ENCODE measurements at regions not wholly inside any gene's neighbourhood (a gene's known extent, or its start where the extent isn't known, plus 50 kb on each side); places are given as distances from the start of the nearest gene placed in this dataset.

DNA sequence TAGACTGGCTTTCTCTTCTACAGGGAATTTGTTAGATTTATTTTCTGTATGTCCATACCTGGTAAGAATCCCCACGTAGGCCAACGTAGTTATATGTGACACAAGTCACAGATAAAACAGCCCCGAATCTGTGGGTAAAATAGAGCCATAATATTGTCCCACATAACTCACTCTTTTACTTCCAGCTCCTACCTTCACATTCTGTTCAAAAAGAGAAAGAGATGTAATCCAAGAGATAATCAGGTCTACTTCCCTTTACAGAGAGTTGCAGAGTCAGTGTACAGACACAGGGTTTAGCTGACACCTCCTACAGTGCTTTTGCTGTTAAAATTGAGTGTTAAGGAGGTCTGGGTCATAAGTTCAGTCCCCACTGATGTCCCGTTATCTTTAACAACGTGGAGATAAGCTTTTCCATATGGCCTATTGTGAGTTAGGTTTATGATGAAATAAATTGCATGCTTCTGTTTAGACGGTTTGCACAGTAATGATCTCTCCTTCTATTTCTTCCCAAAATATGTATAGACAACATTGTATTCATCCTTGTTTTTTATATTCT lies 446.5 kb downstream of the ADAMTS20 start:
- no peak overlapping the region for H3K27ac ChIP-seq
- TF ChIP-seq, protein P1, sequence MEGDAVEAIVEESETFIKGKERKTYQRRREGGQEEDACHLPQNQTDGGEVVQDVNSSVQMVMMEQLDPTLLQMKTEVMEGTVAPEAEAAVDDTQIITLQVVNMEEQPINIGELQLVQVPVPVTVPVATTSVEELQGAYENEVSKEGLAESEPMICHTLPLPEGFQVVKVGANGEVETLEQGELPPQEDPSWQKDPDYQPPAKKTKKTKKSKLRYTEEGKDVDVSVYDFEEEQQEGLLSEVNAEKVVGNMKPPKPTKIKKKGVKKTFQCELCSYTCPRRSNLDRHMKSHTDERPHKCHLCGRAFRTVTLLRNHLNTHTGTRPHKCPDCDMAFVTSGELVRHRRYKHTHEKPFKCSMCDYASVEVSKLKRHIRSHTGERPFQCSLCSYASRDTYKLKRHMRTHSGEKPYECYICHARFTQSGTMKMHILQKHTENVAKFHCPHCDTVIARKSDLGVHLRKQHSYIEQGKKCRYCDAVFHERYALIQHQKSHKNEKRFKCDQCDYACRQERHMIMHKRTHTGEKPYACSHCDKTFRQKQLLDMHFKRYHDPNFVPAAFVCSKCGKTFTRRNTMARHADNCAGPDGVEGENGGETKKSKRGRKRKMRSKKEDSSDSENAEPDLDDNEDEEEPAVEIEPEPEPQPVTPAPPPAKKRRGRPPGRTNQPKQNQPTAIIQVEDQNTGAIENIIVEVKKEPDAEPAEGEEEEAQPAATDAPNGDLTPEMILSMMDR (conservative IDR thresholded peaks at IDR 0.05) = no peak

DNA sequence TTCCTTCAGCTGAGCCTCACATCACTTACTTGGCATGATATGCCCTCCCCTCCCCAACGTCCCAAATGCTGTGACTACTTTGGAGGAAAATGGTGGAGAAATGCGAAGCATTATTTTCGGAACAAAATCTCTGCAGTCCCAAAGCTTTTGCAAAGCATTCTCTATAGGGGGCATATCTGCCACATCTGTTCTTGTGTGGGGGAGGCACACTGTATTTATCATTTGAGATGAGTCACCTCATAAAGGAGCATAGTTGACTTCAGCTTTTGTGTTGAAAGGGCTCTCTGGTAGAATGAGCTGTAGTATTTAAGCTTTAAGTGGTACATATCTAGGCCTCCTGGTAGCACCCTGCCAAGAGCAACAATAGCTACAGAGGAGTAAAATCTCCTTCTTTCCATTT lies 447.5 kb downstream of the ADAMTS20 start:
- TF ChIP-seq, protein P1 (conservative IDR thresholded peaks at IDR 0.05) = no peak
- H3K27ac ChIP-seq = no peak overlapping the region

DNA sequence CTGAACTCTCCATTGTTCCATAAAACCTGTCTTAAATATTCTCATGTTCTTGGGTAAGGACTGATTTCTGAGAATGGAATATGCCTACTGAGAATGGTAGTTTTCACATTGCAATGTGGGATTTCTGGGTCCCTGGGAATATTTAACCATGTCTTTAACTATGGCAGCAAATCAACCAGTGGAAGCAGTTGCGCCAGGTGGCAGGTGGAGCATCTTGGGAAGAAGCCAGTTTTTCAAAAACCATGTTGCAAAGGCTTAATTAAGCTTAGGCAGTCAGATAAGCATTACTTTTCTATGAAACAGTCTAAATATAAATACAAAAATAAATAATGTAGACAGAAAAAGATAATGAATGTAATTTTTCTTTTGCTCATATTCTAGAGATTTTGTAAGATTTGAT lies 448.1 kb downstream of the ADAMTS20 start:
- TF ChIP-seq, protein P1 (conservative IDR thresholded peaks at IDR 0.05) = no peak

DNA sequence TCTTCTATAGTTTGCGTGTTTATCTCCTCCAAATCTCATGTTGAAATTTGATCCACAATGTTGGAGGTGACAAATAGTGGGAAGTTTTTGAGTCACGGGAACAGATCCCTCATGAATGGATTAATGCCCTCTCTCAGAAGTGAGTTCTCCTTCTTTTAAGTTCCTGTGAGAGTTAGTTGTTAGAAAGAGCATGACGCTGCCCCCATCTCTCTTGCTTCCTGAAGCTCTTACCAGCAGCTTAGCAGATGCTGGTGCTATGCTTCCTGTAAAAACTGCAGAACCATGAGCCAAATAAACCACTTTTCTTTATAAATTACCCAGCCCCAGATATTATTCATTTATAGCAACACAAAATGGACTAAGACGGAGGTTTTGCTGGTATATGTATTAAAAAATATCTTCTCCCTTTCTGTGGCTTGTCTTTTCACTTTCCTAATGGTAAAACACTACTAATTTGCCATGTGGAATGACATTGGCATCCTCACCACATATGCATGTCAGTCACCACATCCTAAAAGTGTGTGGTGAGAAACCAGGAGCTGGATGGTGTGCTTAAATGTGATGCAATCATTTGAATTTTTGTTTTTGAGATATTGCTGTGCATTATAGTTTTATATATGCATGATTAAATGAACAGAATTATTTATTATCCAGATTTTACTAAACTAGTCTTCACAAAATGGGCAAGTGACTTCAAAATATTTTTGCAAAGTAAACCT lies 449.3 kb downstream of the ADAMTS20 start:
- H3K27ac ChIP-seq = no peak overlapping the region
- TF ChIP-seq, protein P1 (conservative IDR thresholded peaks at IDR 0.05) = no peak

More for the DNA sequence above, 448.1 kb downstream of the ADAMTS20 start:
- no peak overlapping the region for H3K27ac ChIP-seq

DNA sequence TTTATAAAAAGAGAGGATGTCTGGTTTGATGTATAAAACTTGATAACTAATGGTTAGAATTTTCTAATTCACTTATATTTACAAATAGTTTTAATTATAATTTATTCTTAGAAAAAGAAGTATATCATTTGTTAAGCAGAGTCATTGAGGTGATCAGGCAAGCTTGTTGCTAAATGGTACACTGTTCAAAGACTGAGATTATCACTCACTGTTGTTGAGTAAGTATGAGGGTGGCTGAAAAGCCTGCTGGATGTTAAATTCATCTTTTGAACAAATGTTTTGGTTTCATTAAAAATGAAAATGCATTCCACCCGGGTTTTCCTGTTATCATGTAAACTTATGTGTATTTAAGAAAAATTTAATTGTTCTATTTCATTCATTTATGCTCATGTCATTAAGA lies 451.8 kb downstream of the ADAMTS20 start:
- TF ChIP-seq, protein P1 (conservative IDR thresholded peaks at IDR 0.05) = no peak
- no peak overlapping the region for H3K27ac ChIP-seq

DNA sequence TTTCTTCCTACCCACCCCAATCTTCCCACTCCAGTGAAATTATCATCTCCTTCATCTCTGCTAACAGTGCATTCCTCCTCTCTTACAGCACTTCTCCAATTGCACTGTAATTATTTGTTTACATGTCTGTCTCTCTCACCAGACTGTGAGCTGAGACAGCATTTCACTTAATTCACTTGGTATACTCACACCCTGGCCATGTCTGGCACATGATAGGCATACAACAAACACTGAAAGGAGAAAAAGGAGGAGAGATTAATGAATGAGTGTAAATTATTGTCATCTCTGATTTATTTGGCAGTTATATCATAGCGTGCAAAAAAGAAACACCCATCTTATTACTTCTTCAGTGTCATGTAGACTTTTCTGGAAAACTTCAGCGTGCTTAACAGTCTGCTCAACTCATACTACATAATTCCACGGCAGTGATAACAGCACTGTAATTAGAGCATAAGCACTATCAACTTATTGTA lies 452.3 kb downstream of the ADAMTS20 start:
- no peak overlapping the region for H3K27ac ChIP-seq
- TF ChIP-seq, protein P1 (conservative IDR thresholded peaks at IDR 0.05) = no peak

DNA sequence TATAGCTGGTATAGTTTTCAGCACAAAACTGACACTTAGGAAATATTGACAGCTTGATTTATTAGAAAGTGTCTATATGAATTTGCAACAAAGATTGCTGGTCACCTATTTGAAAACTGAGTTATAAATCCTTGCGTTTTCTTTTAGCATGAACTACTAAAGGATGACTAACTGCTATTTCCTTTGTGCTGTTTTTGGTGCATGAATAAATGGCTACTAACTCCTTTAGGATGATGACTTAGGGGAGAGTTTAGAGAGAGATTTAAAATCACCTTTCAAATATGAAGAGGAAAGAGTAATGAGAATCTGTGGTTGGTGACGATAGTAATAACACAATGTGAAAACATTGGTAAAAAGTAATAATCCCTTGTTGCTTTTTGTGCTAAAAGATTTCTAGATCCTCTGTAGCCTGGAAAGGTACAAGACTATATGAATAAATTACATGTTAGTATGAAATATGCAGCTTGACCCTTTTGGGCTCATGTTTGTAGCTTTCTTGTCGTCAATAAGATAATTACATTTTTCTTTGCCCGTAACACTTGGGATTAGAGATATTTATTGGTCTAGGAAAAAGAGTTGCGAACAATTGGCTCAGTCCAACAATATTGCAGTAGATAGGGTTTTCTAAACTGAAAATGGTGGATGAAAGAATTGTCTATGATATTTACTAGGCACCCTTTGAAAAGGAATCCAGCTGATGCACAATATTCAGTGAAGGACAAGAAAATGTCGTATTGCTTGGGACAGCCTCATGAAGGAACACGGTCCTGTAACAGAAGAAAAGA lies 453.0 kb downstream of the ADAMTS20 start:
- TF ChIP-seq, protein P1 (conservative IDR thresholded peaks at IDR 0.05) = no peak
- no peak overlapping the region for H3K27ac ChIP-seq
